Posterior cingulate gyrus (tissue), 11 donors: ENCODE measurements at regions not wholly inside any gene's neighbourhood (a gene's known extent, or its start where the extent isn't known, plus 50 kb on each side); places are given as distances from the start of the nearest gene placed in this dataset.
A peak's percentile ranks its signal among the peaks of the same experiment; 100 is the strongest.
"Not testable (repeated sequence)": the region's sequence is repeated elsewhere in the genome, so short reads cannot be mapped to it uniquely, and the experiment has no call there.

Source experiments
- DNase-seq, 10 donors: peaks; one replicate each; pipeline versions ENCODE4 v3.0.0 to v3.0.0-alpha.2; 2020 to 2021; ENCODE audit warnings: mixed read lengths in 3 of 10
- intact Hi-C: fragments of 100-400 bp; cut with DNase I; formaldehyde crosslinking; loops from one replicate; pipeline ENCODE4 v1.15.1; 2023

- intact Hi-C loops, result not testable (repeated sequence)
- peak in 3 of 10 donors; percentile 10 to 65 (median 41) for DNase-seq
Measured at GRCh38 chr20:29877411-29878280, 1379.8 kb upstream of the DEFB115 start.

- DNase-seq, result peak in 6 of 10 donors; percentile 9 to 88 (median 64)
- intact Hi-C loops, result no loop called here
Measured at GRCh38 chr20:29878281-29878741, 1379.2 kb upstream of the DEFB115 start.

- DNase-seq, result peak in 5 of 10 donors; percentile 13 to 90 (median 80)
- intact Hi-C loops, result no loop called here
Measured at GRCh38 chr20:29878777-29879442, 1378.6 kb upstream of the DEFB115 start.

- peak in 1 of 10 donors; percentile 33 for DNase-seq
- intact Hi-C loops, result not testable (repeated sequence)
Measured at GRCh38 chr20:29881107-29881506, 1376.4 kb upstream of the DEFB115 start.

DNA sequence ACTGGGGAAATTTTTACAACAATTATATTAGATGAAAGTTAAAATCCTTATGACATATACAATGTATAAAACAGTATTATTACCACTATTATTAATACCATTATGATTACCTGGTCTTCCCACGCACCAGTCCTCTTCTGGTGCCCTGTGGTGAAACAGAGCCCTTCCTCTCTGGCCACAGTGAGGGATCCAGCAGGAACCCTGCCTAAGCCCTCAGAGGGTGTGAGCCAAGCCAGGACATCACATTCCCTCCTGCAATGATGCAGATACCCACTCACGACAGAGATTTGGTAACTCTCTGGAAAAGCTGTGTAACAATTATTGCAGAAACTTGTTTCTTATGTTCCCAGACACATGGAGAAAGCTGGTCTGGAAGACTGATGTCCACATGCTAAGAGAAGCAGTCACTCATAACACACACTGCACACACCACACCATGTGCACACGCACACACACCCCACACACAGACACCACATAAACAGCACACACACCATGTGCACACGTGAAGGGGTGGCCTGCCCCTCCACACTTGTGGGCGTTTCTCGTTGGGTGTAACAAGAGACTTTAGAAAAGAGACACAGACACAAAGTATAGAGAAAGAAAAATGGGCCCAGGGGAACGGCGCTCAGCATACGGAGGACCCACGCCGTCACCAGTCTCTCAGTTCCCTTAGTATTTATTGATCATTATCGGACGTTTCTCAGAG is 1373.8 kb upstream of the DEFB115 start:
- intact Hi-C loops, result not testable (repeated sequence)
- DNase-seq, result peak in 2 of 10 donors; percentile 7 to 45

DNA sequence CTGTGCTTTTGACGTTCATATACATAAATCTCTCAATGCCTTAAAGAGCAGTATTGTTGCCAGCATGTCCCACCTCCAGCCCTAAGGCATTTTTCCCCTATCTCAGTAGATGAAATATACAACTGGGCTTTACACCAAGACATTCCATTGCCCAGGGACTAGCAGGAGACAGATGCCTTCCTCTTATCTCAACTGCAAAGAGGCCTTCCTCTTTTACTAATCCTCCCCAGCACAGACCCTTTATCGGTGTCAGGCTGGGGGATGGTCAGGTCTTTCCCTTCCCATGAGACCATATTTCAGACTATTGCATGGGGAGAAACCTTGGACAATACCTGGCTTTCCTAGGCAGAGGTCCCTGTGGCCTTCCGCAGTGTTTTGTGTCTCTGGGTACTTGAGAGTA is 1373.1 kb upstream of the DEFB115 start:
- DNase-seq, result peak in 1 of 10 donors; percentile 46
- intact Hi-C loops, result not testable (repeated sequence)

- intact Hi-C loops, DNase-seq: not testable (repeated sequence)
Measured at GRCh38 chr20:29885282-29886185, 1371.9 kb upstream of the DEFB115 start.

- intact Hi-C loops, result loop anchor here (5.0 kb wide), 1 partner anchor 684 kb away; no protein-coding TSS in a partner anchor
- DNase-seq, result not testable (repeated sequence)
Measured at GRCh38 chr20:29891555-29891954, 1365.9 kb upstream of the DEFB115 start.
